Adrenal gland (tissue), 9 donors: ENCODE measurements at regions not wholly inside any gene's neighbourhood (a gene's known extent, or its start where the extent isn't known, plus 50 kb on each side); places are given as distances from the start of the nearest gene placed in this dataset.

Source experiments
- DNase-seq, 7 donors: peaks; one replicate each; pipeline ENCODE4 v3.0.0-alpha.2; 2019 to 2020
- H3K27ac ChIP-seq, 5 donors: fragments of 200-600 bp; sonication (generic) in 4 of 5; 1 replicate in 3 of 5; 2 replicates in 2 of 5; pipeline versions ENCODE4 v1.5.1 to v1.8.0; 2016 to 2020; ENCODE audit warnings: mild to moderate bottlenecking in 1 of 5
- H3K27me3 ChIP-seq: fragments of 200-600 bp; 2 replicates; pipeline ENCODE4 v1.8.0; 2021
- H3K36me3 ChIP-seq, 2 donors: fragments of 200-600 bp; replicated peaks in 1 of 2; 1 replicate in 1 of 2; 2 replicates in 1 of 2; pipeline versions ENCODE4 v1.5.1 to v1.8.0; 2018 to 2022
- H3K4me1 ChIP-seq, 2 donors: fragments of 200-600 bp; replicated peaks in 1 of 2; 1 replicate in 1 of 2; 2 replicates in 1 of 2; pipeline versions ENCODE4 v1.5.1 to v1.8.0; 2018 to 2021
- H3K4me3 ChIP-seq, 4 donors: fragments of 200-600 bp; sonication (generic) in 3 of 4; one replicate each; pipeline ENCODE4 v1.5.1; 2016 to 2018
- H3K9me3 ChIP-seq, 3 donors: fragments of 200-600 bp; sonication (generic) in 1 of 3; replicated peaks in 1 of 3; 1 replicate in 2 of 3; 2 replicates in 1 of 3; pipeline versions ENCODE4 v1.5.1 to v1.8.0; 2016 to 2021
- POLR2A ChIP-seq, 2 donors: fragments of 450-650 bp; IDR thresholded peaks; one replicate each; pipeline ENCODE4 v1.6.1; 2017; ENCODE audit warnings: antibody characterized with exemption in 2 of 2, mild to moderate bottlenecking in 2 of 2, moderate library complexity in 1 of 2
- WGBS, 4 donors: extraction: QIAGEN DNeasy Blood & Tissue Kit in 2 of 4; methylation state at CpG; one replicate each; pipeline versions ENCODE4 v1.1.5 to v1.1.7; 2013 to 2017; 5-methylcytosine and 5-hydroxymethylcytosine counted together
- intact Hi-C, 2 donors: fragments of 100-400 bp; cut with DNase I; formaldehyde crosslinking; loops; one replicate each; pipeline versions ENCODE4 v1.14.1 to v1.15.0; 2022 to 2023
- TF ChIP-seq, protein P1 (sequence below), 6 experiments: fragments of 450-650 bp in 4 of 6; fragments of 200-600 bp in 2 of 6; sonication (generic) in 1 of 6; IDR thresholded peaks; 1 replicate in 5 of 6; 2 replicates in 1 of 6; pipeline versions ENCODE4 v1.5.1 to v1.8.0; 2016 to 2021; ENCODE audit warnings: antibody characterized with exemption in 6 of 6, mild to moderate bottlenecking in 2 of 6, moderate library complexity in 1 of 6
- donor health status: healthy with polysubstance abuse.
- donor health status: Bipolar disorder and iron deficiency.
- donor health status: DM: yes; HTN: yes; CAD: no.
- donor health status: DM: no; HTN: no; CAD: no.
- donor health status: DM: no; HTN: no; CAD: no.

DNA sequence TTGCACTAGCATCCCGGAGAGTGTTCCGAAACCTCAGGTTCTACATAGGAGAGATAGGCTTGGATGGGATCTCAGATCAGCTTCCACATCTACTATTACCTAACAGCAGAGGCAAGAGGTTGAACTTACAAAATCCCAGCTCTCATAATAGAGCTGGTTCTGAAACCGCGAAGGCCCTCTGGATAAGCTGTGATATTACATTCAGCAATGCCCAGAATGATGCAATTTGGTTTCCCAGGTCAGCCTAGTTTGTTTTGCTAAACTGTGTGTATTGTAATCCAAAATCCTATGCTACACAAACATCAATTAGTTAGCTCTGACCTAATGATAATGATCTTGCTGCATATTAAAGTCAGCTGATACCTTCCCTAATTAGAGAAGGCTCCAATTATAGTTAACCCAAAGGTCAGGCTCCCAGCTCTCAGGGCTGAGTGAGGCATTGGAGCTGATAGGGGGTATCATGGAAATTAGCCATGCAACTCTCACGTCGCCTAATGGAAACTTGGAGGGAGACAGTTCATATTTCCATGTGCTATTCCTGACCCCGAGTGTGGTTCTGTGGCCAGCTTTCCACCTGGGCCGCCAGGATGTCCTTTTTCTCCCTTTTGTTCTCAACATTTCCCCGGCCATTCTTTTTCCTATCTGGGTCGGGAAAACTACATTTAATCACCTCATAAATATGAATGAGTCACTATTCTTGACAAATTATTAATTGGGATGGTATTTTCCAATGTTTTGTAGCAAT lies 278.4 kb upstream of the IRX1 start:
- Histone ChIP-seq H3K4me3 (no peak overlapping the region), H3K27ac (no peak overlapping the region), H3K27me3 (no peaks in the 10 kb centered on the region), H3K4me1 (no peaks in the 10 kb centered on the region), H3K36me3 (no peaks in the 10 kb centered on the region), H3K9me3 (no peaks in the 10 kb centered on the region)
- DNase-seq, result no peak
- WGBS, 4 donors, result 53 to 67% (median 61%) methylated on average over 10 of the region's 10 CpGs
- intact Hi-C loops, result no loop called here
- TF ChIP-seq, protein P1, sequence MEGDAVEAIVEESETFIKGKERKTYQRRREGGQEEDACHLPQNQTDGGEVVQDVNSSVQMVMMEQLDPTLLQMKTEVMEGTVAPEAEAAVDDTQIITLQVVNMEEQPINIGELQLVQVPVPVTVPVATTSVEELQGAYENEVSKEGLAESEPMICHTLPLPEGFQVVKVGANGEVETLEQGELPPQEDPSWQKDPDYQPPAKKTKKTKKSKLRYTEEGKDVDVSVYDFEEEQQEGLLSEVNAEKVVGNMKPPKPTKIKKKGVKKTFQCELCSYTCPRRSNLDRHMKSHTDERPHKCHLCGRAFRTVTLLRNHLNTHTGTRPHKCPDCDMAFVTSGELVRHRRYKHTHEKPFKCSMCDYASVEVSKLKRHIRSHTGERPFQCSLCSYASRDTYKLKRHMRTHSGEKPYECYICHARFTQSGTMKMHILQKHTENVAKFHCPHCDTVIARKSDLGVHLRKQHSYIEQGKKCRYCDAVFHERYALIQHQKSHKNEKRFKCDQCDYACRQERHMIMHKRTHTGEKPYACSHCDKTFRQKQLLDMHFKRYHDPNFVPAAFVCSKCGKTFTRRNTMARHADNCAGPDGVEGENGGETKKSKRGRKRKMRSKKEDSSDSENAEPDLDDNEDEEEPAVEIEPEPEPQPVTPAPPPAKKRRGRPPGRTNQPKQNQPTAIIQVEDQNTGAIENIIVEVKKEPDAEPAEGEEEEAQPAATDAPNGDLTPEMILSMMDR (IDR thresholded peaks at IDR 0.05), result no peak
- TF ChIP-seq POLR2A (IDR thresholded peaks at IDR 0.05), result no peak

DNA sequence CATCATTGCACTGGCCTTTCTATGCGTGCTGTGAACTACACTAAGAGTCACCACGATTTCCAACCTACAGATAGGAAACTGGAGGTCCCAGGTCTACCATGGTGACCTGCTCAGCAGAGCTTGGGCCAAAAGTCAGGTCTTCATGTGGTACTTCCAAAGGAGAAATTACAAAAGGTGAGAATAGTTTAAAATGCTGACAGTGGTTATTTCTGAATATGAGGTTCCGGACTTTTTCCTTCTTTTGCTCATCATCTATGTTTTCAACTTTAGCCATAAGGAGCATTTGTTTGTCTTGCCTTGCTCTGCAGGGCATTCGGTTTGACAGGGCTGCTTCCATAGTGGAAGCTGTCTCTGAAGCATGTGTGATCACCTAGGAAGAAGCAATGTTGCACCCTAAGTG lies 282.1 kb upstream of the IRX1 start:
- WGBS, 4 donors, result 77 to 90% (median 81%) methylated on average over 4 of the region's 4 CpGs
- Histone ChIP-seq H3K9me3 (no peaks in the 10 kb centered on the region), H3K27ac (no peak overlapping the region), H3K36me3 (no peaks in the 10 kb centered on the region), H3K4me1 (no peaks in the 10 kb centered on the region), H3K4me3 (no peak overlapping the region), H3K27me3 (no peaks in the 10 kb centered on the region)
- TF ChIP-seq, protein P1 (IDR thresholded peaks at IDR 0.05), result no peak
- TF ChIP-seq POLR2A (IDR thresholded peaks at IDR 0.05), result no peak
- intact Hi-C loops, result no loop called here
- DNase-seq, result no peak

DNA sequence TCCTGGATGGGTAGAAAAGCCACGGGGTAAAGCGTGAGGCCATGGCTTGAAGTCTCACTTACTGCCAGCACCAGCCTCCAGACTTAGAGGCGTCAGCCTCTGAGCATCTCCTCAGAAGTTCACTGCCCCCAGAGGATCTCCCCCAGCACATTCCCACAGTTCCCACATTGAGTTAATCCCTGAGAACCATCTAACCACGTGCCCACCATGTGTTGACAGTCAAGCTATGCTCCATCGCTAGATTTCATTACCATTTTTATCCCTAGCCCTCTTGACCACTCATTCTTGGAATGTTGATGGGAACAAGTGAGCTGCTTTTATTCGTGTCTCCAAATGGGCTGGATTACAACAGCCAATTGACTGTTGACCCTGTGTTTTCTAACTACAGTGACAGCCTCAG lies 283.3 kb upstream of the IRX1 start:
- H3K4me1 ChIP-seq, result no peaks in the 10 kb centered on the region
- no peaks in the 10 kb centered on the region for H3K27me3 ChIP-seq
- no peak for TF ChIP-seq POLR2A (IDR thresholded peaks at IDR 0.05)
- TF ChIP-seq, protein P1 (IDR thresholded peaks at IDR 0.05), result no peak
- H3K27ac ChIP-seq, result no peak overlapping the region
- H3K9me3 ChIP-seq, result no peaks in the 10 kb centered on the region
- DNase-seq, result no peak
- WGBS, 4 donors, result 65 to 74% (median 67%) methylated on average over 6 of the region's 6 CpGs
- H3K4me3 ChIP-seq, result no peak overlapping the region
- no peaks in the 10 kb centered on the region for H3K36me3 ChIP-seq
- intact Hi-C loops, result no loop called here

DNA sequence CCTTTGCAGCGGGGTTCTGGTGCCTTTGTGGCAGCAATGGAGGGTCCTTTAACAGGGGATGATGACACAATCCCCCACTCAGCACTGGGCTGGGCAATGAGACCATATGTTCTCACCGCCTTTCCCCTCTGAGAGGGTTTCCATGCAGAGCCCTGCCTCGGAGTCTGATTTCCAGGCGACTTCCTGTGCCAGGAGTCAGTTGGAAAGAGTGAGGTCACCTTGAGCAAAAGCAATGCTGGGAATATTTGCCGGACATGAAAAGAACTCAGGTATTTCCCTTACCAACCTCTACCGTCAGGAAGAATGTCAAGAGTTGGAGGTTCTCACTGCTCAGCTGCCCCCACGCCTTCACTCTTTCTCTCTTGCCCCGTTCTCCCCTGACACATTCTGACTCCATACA lies 284.2 kb upstream of the IRX1 start:
- Histone ChIP-seq H3K4me1 (no peaks in the 10 kb centered on the region), H3K4me3 (no peak overlapping the region), H3K27ac (no peak overlapping the region), H3K27me3 (no peaks in the 10 kb centered on the region), H3K36me3 (no peaks in the 10 kb centered on the region), H3K9me3 (no peaks in the 10 kb centered on the region)
- no peak for TF ChIP-seq POLR2A (IDR thresholded peaks at IDR 0.05)
- TF ChIP-seq, protein P1 (IDR thresholded peaks at IDR 0.05), result no peak
- WGBS, 4 donors, result 80 to 85% (median 82%) methylated on average over 7 to 8 of the region's 8 CpGs
- no peak for DNase-seq
- intact Hi-C loops, result no loop called here
